ENCODE measurements at regions not wholly inside any gene's neighbourhood (a gene's known extent, or its start where the extent isn't known, plus 50 kb on each side); places are given as distances from the start of the nearest gene placed in this dataset.

DNA sequence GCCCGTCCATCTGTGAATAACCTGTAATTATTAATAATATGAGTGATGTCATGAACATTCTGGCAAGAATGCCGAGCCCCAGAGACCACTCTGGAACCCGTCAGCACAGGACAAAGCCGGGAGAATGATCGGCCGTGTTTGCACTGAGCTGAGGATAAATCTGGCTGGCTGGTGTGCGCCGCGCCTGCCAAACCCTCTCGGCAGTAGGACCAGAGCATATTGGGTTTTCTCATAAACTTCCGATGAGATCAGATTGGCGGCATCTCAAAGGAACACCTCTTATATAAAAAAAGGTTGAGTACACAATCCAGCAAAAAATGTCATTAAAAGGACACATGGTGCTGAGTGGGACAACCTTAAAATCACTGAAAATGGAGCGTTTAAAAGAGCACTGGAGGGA lies 296.0 kb upstream of the MKI67 start:
- intact Hi-C loops (cut with DNase I): no loop called here
- Histone ChIP-seq H3K4me3 (no peak overlapping the region), H3K4me1 (ENCODE audit: insufficient read depth) (no peaks in the 10 kb centered on the region), H3K27me3 (no peaks in the 10 kb centered on the region), H3K9me3 (no peaks in the 10 kb centered on the region), H3K36me3 (no peaks in the 10 kb centered on the region), H3K27ac (no peak overlapping the region)
- WGBS, 3 donors: 83 to 84% (median 83%) methylated on average over 13 of the region's 13 CpGs
- DNase-seq: no peak
- TF ChIP-seq, protein P1, sequence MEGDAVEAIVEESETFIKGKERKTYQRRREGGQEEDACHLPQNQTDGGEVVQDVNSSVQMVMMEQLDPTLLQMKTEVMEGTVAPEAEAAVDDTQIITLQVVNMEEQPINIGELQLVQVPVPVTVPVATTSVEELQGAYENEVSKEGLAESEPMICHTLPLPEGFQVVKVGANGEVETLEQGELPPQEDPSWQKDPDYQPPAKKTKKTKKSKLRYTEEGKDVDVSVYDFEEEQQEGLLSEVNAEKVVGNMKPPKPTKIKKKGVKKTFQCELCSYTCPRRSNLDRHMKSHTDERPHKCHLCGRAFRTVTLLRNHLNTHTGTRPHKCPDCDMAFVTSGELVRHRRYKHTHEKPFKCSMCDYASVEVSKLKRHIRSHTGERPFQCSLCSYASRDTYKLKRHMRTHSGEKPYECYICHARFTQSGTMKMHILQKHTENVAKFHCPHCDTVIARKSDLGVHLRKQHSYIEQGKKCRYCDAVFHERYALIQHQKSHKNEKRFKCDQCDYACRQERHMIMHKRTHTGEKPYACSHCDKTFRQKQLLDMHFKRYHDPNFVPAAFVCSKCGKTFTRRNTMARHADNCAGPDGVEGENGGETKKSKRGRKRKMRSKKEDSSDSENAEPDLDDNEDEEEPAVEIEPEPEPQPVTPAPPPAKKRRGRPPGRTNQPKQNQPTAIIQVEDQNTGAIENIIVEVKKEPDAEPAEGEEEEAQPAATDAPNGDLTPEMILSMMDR (IDR thresholded peaks at IDR 0.05): no peak
- TF ChIP-seq POLR2A (IDR thresholded peaks at IDR 0.05) (no peak), EP300 (IDR thresholded peaks at IDR 0.05) (no peak)

DNA sequence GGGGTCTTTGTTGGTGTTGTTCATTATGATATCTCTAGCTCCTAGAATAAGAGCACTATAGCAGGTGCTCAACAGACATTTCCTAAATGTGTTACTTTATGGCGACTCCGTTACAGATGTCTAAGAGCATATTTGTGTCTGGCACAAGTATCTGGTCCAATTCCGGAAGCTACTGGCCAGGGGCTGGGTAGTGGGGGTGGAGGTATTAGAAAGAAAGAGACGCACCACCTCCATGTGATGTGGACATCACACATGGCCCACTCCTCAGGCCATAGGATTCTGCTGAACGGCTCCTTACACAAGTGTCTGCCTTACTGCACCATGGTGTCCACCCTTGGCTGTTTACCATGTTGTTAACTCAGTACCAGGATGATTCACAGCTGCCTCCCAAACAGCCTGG lies 296.8 kb upstream of the MKI67 start:
- H3K4me1 ChIP-seq (ENCODE audit: insufficient read depth): no peaks in the 10 kb centered on the region
- no peak overlapping the region for H3K27ac ChIP-seq
- H3K27me3 ChIP-seq: no peaks in the 10 kb centered on the region
- no peaks in the 10 kb centered on the region for H3K9me3 ChIP-seq
- H3K4me3 ChIP-seq: no peak overlapping the region
- intact Hi-C loops (cut with DNase I): no loop called here
- no peak for DNase-seq
- no peaks in the 10 kb centered on the region for H3K36me3 ChIP-seq
- TF ChIP-seq POLR2A (IDR thresholded peaks at IDR 0.05) (no peak), EP300 (IDR thresholded peaks at IDR 0.05) (no peak)
- TF ChIP-seq, protein P1 (IDR thresholded peaks at IDR 0.05): no peak
- 63 to 78% (median 67%) methylated on average over 5 of the region's 5 CpGs for WGBS, 3 donors

DNA sequence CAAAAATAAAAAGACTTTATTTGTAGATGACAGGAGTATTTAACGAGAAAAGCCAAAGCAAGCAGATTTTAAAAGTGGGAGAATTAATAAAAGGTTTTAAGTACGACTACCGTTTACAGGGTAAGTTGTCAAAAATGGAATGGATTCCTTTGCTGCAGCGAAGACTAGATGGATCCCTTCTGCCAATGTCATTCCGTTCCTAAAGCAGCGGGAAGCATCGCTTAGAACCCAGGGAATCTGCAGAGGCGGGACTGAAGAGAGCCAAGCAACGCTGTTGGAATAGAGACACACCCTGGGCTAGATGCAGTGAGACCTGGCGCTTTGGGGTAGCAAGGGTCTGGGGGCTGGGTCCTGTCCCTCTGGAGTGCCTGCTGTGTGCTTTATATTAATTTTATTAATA lies 303.1 kb upstream of the MKI67 start:
- H3K27ac ChIP-seq: no peak overlapping the region
- no peaks in the 10 kb centered on the region for H3K4me1 ChIP-seq (ENCODE audit: insufficient read depth)
- no peaks in the 10 kb centered on the region for H3K27me3 ChIP-seq
- no peak for DNase-seq
- H3K36me3 ChIP-seq: no peaks in the 10 kb centered on the region
- no peak overlapping the region for H3K4me3 ChIP-seq
- intact Hi-C loops (cut with DNase I): no loop called here
- WGBS, 3 donors: 68 to 75% (median 72%) methylated on average over 10 of the region's 10 CpGs
- no peak for TF ChIP-seq POLR2A (IDR thresholded peaks at IDR 0.05)
- H3K9me3 ChIP-seq: no peaks in the 10 kb centered on the region

DNA sequence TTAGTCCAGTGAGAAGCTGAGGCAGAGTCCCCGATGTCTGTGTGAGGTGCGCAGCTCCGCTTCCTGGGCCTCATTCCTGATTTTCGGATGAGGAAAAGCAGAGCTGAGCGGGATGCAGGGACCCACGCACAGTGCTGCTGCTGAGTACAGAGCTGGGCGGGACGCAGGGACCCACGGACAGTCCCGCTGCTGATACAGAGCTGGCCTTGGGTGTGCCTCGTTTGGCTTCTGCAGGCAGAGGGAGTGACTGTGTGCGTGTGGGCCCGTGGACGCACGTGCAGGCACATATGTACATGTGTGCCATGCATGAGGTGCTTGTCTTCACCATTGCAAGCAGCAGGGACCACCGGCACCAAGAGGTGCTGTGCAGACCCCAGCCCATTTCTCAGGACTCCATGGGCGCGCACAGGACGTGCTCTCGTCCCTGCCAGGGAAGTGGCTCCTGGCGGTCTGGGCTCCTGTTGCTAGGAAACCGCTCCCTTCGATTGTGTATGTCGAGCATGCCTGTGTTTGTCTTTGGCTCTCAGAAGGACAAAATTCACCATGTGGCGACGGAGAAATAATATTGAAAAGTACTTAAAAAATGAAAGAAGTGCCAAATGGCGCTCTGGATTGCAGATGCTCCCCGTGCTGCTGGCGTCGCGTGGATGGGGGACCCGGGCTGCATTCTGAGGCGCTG lies 303.8 kb upstream of the MKI67 start:
- 73 to 78% (median 73%) methylated on average over 33 of the region's 33 CpGs for WGBS, 3 donors
- intact Hi-C loops (cut with DNase I): no loop called here
- DNase-seq: no peak

DNA sequence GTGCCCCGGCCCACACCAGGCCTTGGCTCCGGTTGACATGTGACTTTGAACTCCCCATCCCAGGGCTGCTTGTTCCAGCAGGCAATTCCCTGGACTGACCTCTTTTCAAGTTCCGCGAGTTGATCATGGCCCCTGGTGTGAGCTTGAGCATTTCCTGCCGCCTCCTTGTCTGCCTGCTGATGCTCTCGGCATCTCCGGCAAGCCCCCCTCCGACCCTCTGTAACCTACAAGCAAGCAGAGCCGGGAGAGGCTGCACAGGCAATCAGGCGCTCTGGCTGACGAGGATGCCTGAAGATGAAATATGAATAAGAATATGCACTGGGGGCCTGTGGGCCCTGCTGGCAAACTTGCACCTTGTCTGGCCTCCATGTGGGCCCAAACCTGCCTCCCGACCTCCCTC lies 304.9 kb upstream of the MKI67 start:
- no peaks in the 10 kb centered on the region for H3K36me3 ChIP-seq
- H3K4me3 ChIP-seq: no peak overlapping the region
- no peaks in the 10 kb centered on the region for H3K9me3 ChIP-seq
- no peaks in the 10 kb centered on the region for H3K27me3 ChIP-seq
- DNase-seq: no peak
- intact Hi-C loops (cut with DNase I): no loop called here
- no peak overlapping the region for H3K27ac ChIP-seq
- 47 to 58% (median 48%) methylated on average over 12 of the region's 12 CpGs for WGBS, 3 donors
- no peaks in the 10 kb centered on the region for H3K4me1 ChIP-seq (ENCODE audit: insufficient read depth)
- no peak for TF ChIP-seq EP300 (IDR thresholded peaks at IDR 0.05)
- TF ChIP-seq, protein P1 (IDR thresholded peaks at IDR 0.05): no peak
- no peak for TF ChIP-seq POLR2A (IDR thresholded peaks at IDR 0.05)

More for the DNA sequence above, 303.8 kb upstream of the MKI67 start:
- H3K36me3 ChIP-seq: no peaks in the 10 kb centered on the region
- H3K27me3 ChIP-seq: no peaks in the 10 kb centered on the region
- no peaks in the 10 kb centered on the region for H3K4me1 ChIP-seq (ENCODE audit: insufficient read depth)
- no peaks in the 10 kb centered on the region for H3K9me3 ChIP-seq
- H3K4me3 ChIP-seq: no peak overlapping the region
- H3K27ac ChIP-seq: no peak overlapping the region
- TF ChIP-seq POLR2A (IDR thresholded peaks at IDR 0.05) (no peak), EP300 (IDR thresholded peaks at IDR 0.05) (no peak)
- TF ChIP-seq, protein P1 (IDR thresholded peaks at IDR 0.05): no peak

All from ovary (tissue), 7 donors.